ENCODE measurements at regions not wholly inside any gene's neighbourhood (a gene's known extent, or its start where the extent isn't known, plus 50 kb on each side); places are given as distances from the start of the nearest gene placed in this dataset.

GRCh38 chr1:201610858-201611257, 71.9 kb downstream of the NAV1 start:
- no peak for DNase-seq (ENCODE audit: low read depth in 1 of 2, low spot score in 1 of 2)

GRCh38 chr1:201612645-201613044, 73.7 kb downstream of the NAV1 start:
- no peak for DNase-seq (ENCODE audit: low read depth in 1 of 2, low spot score in 1 of 2)

GRCh38 chr1:201614262-201615015, 75.5 kb downstream of the NAV1 start:
- DNase-seq (ENCODE audit: low read depth in 1 of 2, low spot score in 1 of 2) = no peak

GRCh38 chr1:201617157-201617556, 78.2 kb downstream of the NAV1 start:
- no peak for DNase-seq (ENCODE audit: low read depth in 1 of 2, low spot score in 1 of 2)

GRCh38 chr1:201618389-201618788, 79.5 kb downstream of the NAV1 start:
- DNase-seq (ENCODE audit: low read depth in 1 of 2, low spot score in 1 of 2) = no peak

- DNase-seq (ENCODE audit: low read depth in 1 of 2, low spot score in 1 of 2) = no peak
Measured at GRCh38 chr1:201618905-201619304, 80.0 kb downstream of the NAV1 start.

- DNase-seq (ENCODE audit: low read depth in 1 of 2, low spot score in 1 of 2) = no peak
Measured at GRCh38 chr1:201619513-201619912, 80.6 kb downstream of the NAV1 start.

GRCh38 chr1:201622353-201622752, 83.4 kb downstream of the NAV1 start:
- no peak for DNase-seq (ENCODE audit: low read depth in 1 of 2, low spot score in 1 of 2)

- DNase-seq (ENCODE audit: low read depth in 1 of 2, low spot score in 1 of 2) = no peak
Measured at GRCh38 chr1:201622824-201623223, 83.9 kb downstream of the NAV1 start.

GRCh38 chr1:201624741-201625225, 85.9 kb downstream of the NAV1 start:
- no peak for DNase-seq (ENCODE audit: low read depth in 1 of 2, low spot score in 1 of 2)

- DNase-seq (ENCODE audit: low read depth in 1 of 2, low spot score in 1 of 2) = no peak
Measured at GRCh38 chr1:201625226-201625761, 86.4 kb downstream of the NAV1 start.

GRCh38 chr1:201625851-201626251, 86.9 kb downstream of the NAV1 start:
- no peak for DNase-seq (ENCODE audit: low read depth in 1 of 2, low spot score in 1 of 2)

GRCh38 chr1:201626629-201627275, 87.8 kb downstream of the NAV1 start:
- DNase-seq (ENCODE audit: low read depth in 1 of 2, low spot score in 1 of 2) = no peak

GRCh38 chr1:201628490-201628889, 89.6 kb downstream of the NAV1 start:
- no peak for DNase-seq (ENCODE audit: low read depth in 1 of 2, low spot score in 1 of 2)

- no peak for DNase-seq (ENCODE audit: low read depth in 1 of 2, low spot score in 1 of 2)
Measured at GRCh38 chr1:201630582-201630981, 91.7 kb downstream of the NAV1 start.

GRCh38 chr1:201631037-201631436, 92.1 kb downstream of the NAV1 start:
- DNase-seq (ENCODE audit: low read depth in 1 of 2, low spot score in 1 of 2) = no peak

- no peak for DNase-seq (ENCODE audit: low read depth in 1 of 2, low spot score in 1 of 2)
Measured at GRCh38 chr1:201632364-201632952, 93.5 kb downstream of the NAV1 start.

- DNase-seq (ENCODE audit: low read depth in 1 of 2, low spot score in 1 of 2) = no peak
Measured at GRCh38 chr1:201633297-201633696, 94.4 kb downstream of the NAV1 start.

- no peak for DNase-seq (ENCODE audit: low read depth in 1 of 2, low spot score in 1 of 2)
Measured at GRCh38 chr1:201633811-201634210, 94.9 kb downstream of the NAV1 start.

- no peak for DNase-seq (ENCODE audit: low read depth in 1 of 2, low spot score in 1 of 2)
Measured at GRCh38 chr1:201634261-201634660, 95.3 kb downstream of the NAV1 start.

GRCh38 chr1:201636097-201636496, 97.2 kb downstream of the NAV1 start:
- DNase-seq (ENCODE audit: low read depth in 1 of 2, low spot score in 1 of 2) = no peak

- no peak for DNase-seq (ENCODE audit: low read depth in 1 of 2, low spot score in 1 of 2)
Measured at GRCh38 chr1:201636510-201636971, 97.6 kb downstream of the NAV1 start.

Data from activated T-helper 1 cell treated with anti-CD3 and anti-CD28 coated beads, Interleukin-2, amount 50 U/mL, for 16 hours (primary cell).